Omental fat pad (tissue), 3 donors: ENCODE measurements at regions not wholly inside any gene's neighbourhood (a gene's known extent, or its start where the extent isn't known, plus 50 kb on each side); places are given as distances from the start of the nearest gene placed in this dataset.

Experiments
- ATAC-seq: fragments of 150-250 bp; one replicate; pipeline ENCODE4 v1.9.1; 2016; ENCODE audit warnings: mild to moderate bottlenecking, moderate library complexity; ENCODE audit not compliant: low FRiP score
- DNase-seq: peaks from one replicate; pipeline ENCODE4 v3.0.0-alpha.2; 2019; ENCODE audit warnings: low spot score
- TF ChIP-seq, protein P1 (sequence below), 3 donors: fragments of 450-650 bp; IDR thresholded peaks; one replicate each; pipeline ENCODE4 v1.5.1; 2016 to 2017; ENCODE audit warnings: antibody characterized with exemption in 3 of 3, mild to moderate bottlenecking in 3 of 3, moderate library complexity in 2 of 3

- ATAC-seq (no peak), DNase-seq (no peak)
- TF ChIP-seq, protein P1, sequence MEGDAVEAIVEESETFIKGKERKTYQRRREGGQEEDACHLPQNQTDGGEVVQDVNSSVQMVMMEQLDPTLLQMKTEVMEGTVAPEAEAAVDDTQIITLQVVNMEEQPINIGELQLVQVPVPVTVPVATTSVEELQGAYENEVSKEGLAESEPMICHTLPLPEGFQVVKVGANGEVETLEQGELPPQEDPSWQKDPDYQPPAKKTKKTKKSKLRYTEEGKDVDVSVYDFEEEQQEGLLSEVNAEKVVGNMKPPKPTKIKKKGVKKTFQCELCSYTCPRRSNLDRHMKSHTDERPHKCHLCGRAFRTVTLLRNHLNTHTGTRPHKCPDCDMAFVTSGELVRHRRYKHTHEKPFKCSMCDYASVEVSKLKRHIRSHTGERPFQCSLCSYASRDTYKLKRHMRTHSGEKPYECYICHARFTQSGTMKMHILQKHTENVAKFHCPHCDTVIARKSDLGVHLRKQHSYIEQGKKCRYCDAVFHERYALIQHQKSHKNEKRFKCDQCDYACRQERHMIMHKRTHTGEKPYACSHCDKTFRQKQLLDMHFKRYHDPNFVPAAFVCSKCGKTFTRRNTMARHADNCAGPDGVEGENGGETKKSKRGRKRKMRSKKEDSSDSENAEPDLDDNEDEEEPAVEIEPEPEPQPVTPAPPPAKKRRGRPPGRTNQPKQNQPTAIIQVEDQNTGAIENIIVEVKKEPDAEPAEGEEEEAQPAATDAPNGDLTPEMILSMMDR (IDR thresholded peaks at IDR 0.05), result no peak
Measured at GRCh38 chr14:42606839-42607238, 1000.2 kb downstream of the LRFN5 start.

- no peak for DNase-seq
- ATAC-seq, result no peak
- TF ChIP-seq, protein P1 (IDR thresholded peaks at IDR 0.05), result no peak
Measured at GRCh38 chr14:42602336-42602845, 995.7 kb downstream of the LRFN5 start.

DNA sequence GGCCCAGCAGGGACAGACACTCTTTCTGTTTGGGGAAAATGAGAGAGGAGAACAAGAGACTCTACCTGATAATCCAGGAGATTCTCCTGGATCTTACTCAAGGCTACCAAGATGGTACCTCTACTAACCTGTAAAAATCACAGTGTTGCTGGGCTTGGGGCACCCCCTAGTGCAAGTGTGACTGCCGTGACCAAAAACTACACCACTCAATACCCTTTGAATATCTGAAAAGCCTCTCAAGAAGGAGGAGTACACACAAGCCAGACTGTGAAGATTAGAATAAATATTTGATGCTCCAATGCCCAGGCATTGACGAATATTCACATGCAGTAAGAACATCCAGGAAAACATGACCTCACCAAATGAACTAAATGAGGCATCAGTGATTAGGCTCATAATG lies 965.4 kb downstream of the LRFN5 start:
- TF ChIP-seq, protein P1 (IDR thresholded peaks at IDR 0.05), result no peak
- no peak for DNase-seq
- ATAC-seq, result no peak

- TF ChIP-seq, protein P1 (IDR thresholded peaks at IDR 0.05), result no peak
- ATAC-seq (no peak), DNase-seq (no peak)
Measured at GRCh38 chr14:42569227-42569626, 962.6 kb downstream of the LRFN5 start.

DNA sequence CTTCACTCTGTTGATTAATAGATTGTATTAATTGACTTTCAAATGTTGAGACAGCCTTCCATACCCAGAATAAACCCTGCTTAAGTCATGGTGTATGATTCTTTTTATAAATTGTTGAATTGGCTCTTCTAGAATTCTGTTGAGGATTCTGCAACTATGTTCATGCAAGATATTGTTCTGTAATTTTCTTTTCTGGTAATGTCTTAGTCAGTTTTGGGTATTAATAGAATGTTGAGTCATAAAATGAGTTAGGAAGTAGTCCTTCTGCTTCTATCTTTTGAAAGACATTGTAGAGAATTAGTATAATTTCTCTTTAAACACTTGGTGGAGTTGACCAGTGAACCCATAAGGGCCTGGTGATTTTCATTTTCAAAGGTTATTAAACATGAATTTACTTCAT lies 958.9 kb downstream of the LRFN5 start:
- TF ChIP-seq, protein P1 (IDR thresholded peaks at IDR 0.05), result no peak
- no peak for ATAC-seq
- no peak for DNase-seq

- DNase-seq, result no peak
- no peak for ATAC-seq
- TF ChIP-seq, protein P1 (IDR thresholded peaks at IDR 0.05), result no peak
Measured at GRCh38 chr14:42563313-42563712, 956.6 kb downstream of the LRFN5 start.

DNA sequence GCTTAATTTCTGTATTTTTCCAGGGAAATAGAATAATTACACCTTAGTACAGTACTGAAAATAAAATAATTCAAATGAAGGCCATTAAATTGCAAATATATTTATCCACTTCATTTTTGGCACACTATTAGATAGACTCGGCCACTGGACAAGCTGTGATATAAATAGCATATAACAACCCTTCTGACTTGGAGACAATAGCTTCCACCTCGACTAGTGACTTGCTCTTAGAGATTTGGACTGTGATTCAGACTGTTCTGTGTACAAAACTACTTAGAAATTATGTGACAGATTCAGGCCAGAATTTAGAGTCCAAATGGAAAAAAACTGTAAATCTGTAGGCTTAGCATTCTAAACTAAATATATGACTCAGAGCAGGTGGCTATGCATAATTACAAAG lies 949.9 kb downstream of the LRFN5 start:
- TF ChIP-seq, protein P1 (IDR thresholded peaks at IDR 0.05), result no peak

More for the DNA sequence above, 949.9 kb downstream of the LRFN5 start:
- ATAC-seq (no peak), DNase-seq (no peak)
